Gastroesophageal sphincter (tissue), 3 donors: ENCODE measurements at regions not wholly inside any gene's neighbourhood (a gene's known extent, or its start where the extent isn't known, plus 50 kb on each side); places are given as distances from the start of the nearest gene placed in this dataset.

Source experiments
- CTCF ChIP-seq, 4 experiments: fragments of 200-600 bp in 2 of 4; fragments of 450-650 bp in 2 of 4; sonication (generic) in 1 of 4; IDR thresholded peaks; one replicate each; pipeline ENCODE4 v1.5.1; 2017 to 2019; ENCODE audit warnings: antibody characterized with exemption in 4 of 4, mild to moderate bottlenecking in 2 of 4, moderate library complexity in 2 of 4
- EP300 ChIP-seq: sonication (generic); formaldehyde crosslinking; IDR thresholded peaks from one replicate; pipeline ENCODE4 v1.6.1; 2017; ENCODE audit warnings: antibody characterized with exemption, mild to moderate bottlenecking
- POLR2AphosphoS5 ChIP-seq: sonication (generic); formaldehyde crosslinking; IDR thresholded peaks from one replicate; pipeline ENCODE4 v1.6.1; 2017; ENCODE audit warnings: antibody characterized with exemption

- TF ChIP-seq CTCF (IDR thresholded peaks at IDR 0.05) (no peak), EP300 (no peak), POLR2AphosphoS5 (no peak)
These were observed 491.5 kb downstream of the METTL15 start for GRCh38 chr11:28599656-28600055.
